B cell (primary cell): ENCODE measurements at regions not wholly inside any gene's neighbourhood (a gene's known extent, or its start where the extent isn't known, plus 50 kb on each side); places are given as distances from the start of the nearest gene placed in this dataset.

Experiments used
- ATAC-seq: fragments of 200-7000 bp; cut with Tn5 transposase; one replicate; pipeline ENCODE4 v1.10.0; 2021; ENCODE audit warnings: low read depth, mild to moderate bottlenecking, moderate number of reproducible peaks, moderate library complexity
- CTCF ChIA-PET: fragments of 350-600 bp; sonication (Branson Sonifier 250); formaldehyde crosslinking; loops from one replicate; lab custom pipeline; 2021; ENCODE audit warnings: antibody characterized with exemption, inconsistent platforms; lab: Charles Lee
- POLR2A ChIA-PET: fragments of 350-600 bp; sonication (Branson Sonifier 250); formaldehyde crosslinking; loops from one replicate; lab custom pipeline; 2021; ENCODE audit warnings: antibody characterized with exemption; lab: Charles Lee
- DNase-seq: peaks from one replicate; pipeline ENCODE4 v3.0.0; 2013
- H2AFZ ChIP-seq: 2 replicates; pipeline ENCODE4 v1.6.1; 2012; ENCODE audit warnings: mild to moderate bottlenecking, low read depth, low read length; ENCODE audit not compliant: insufficient read depth, poor library complexity, severe bottlenecking
- H3K27ac ChIP-seq, 2 donors: 1 replicate in 1 of 2; 2 replicates in 1 of 2; pipeline ENCODE4 v1.5.1; 2012 to 2013; ENCODE audit warnings: low read length in 2 of 2, mild to moderate bottlenecking in 2 of 2, moderate library complexity in 1 of 2
- H3K27me3 ChIP-seq, 4 experiments: fragments of 200-600 bp in 1 of 4; sonication (generic) in 1 of 4; replicated peaks in 1 of 4; 1 replicate in 2 of 4; 2 replicates in 2 of 4; pipeline versions ENCODE4 v1.6.1 to v1.7.0; 2013 to 2016; ENCODE audit warnings: low read length in 3 of 4, mild to moderate bottlenecking in 2 of 4, mixed read lengths in 1 of 4, moderate library complexity in 1 of 4; ENCODE audit not compliant: insufficient read depth in 4 of 4, control insufficient read depth in 3 of 4; ENCODE audit errors: control extremely low read depth in 1 of 4
- H3K36me3 ChIP-seq, 2 experiments: replicated peaks in 1 of 2; 1 replicate in 1 of 2; 2 replicates in 1 of 2; pipeline versions ENCODE4 v1.6.1 to v1.7.1; 2013; ENCODE audit warnings: low read length in 1 of 2; ENCODE audit not compliant: insufficient read depth in 2 of 2, control insufficient read depth in 1 of 2; ENCODE audit errors: control extremely low read depth in 1 of 2, extremely low read depth in 1 of 2
- H3K4me1 ChIP-seq, 2 donors: fragments of 200-600 bp in 1 of 2; sonication (generic) in 1 of 2; 1 replicate in 1 of 2; 2 replicates in 1 of 2; pipeline versions ENCODE4 v1.5.1 to v1.6.1; 2013 to 2017; ENCODE audit warnings: low read length in 2 of 2; ENCODE audit not compliant: control insufficient read depth in 2 of 2, insufficient read depth in 2 of 2
- H3K4me2 ChIP-seq: replicated peaks from 2 replicates; pipeline ENCODE3; 2012; ENCODE audit warnings: mild to moderate bottlenecking, low read depth, low read length; ENCODE audit not compliant: poor library complexity, severe bottlenecking
- H3K4me3 ChIP-seq, 5 experiments: fragments of 200-600 bp in 1 of 5; sonication (generic) in 1 of 5; 1 replicate in 3 of 5; 2 replicates in 2 of 5; pipeline versions ENCODE4 v1.5.1 to v1.7.0; 2011 to 2016; ENCODE audit warnings: low read length in 4 of 5, mild to moderate bottlenecking in 4 of 5, low read depth in 2 of 5, control low read depth in 1 of 5, moderate library complexity in 1 of 5; ENCODE audit not compliant: insufficient read depth in 1 of 5; ENCODE audit errors: control extremely low read depth in 1 of 5, extremely low read depth in 1 of 5
- H3K79me2 ChIP-seq: fragments of 200-600 bp; sonication (generic); one replicate; pipeline ENCODE4 v1.6.0; 2016; ENCODE audit warnings: low read length; ENCODE audit not compliant: control insufficient read depth, insufficient read depth
- H3K9ac ChIP-seq: fragments of 200-600 bp; sonication (generic); 2 replicates; pipeline ENCODE4 v1.6.1; 2017; ENCODE audit warnings: mild to moderate bottlenecking, low read length, moderate library complexity
- H3K9me3 ChIP-seq, 3 donors: one replicate each; pipeline versions ENCODE4 v1.6.1 to v1.7.1; 2013; ENCODE audit warnings: low read length in 2 of 3; ENCODE audit not compliant: control insufficient read depth in 2 of 3, insufficient read depth in 1 of 3; ENCODE audit errors: control extremely low read depth in 1 of 3
- H4K20me1 ChIP-seq: 2 replicates; pipeline ENCODE4 v1.6.0; 2012; ENCODE audit warnings: mild to moderate bottlenecking, low read length; ENCODE audit not compliant: insufficient read depth, control insufficient read depth, poor library complexity, severe bottlenecking
- H3K27ac Mint-ChIP-seq: one replicate; pipeline ENCODE4 v1.8.0; 2021; ENCODE audit warnings: mixed read lengths
- H3K27me3 Mint-ChIP-seq: one replicate; pipeline ENCODE4 v1.8.0; 2021; ENCODE audit warnings: mixed read lengths
- H3K4me1 Mint-ChIP-seq: one replicate; pipeline ENCODE4 v1.8.0; 2021; ENCODE audit warnings: mixed read lengths
- H3K4me3 Mint-ChIP-seq: one replicate; pipeline ENCODE4 v1.8.0; 2021; ENCODE audit warnings: mixed read lengths
- H3K9me3 Mint-ChIP-seq: one replicate; pipeline ENCODE4 v1.8.0; 2022; ENCODE audit warnings: mixed read lengths; ENCODE audit not compliant: insufficient read depth
- CTCF ChIP-seq: fragments of 200-600 bp; IDR thresholded peaks from one replicate; pipeline ENCODE4 v1.8.0; 2022; ENCODE audit warnings: antibody characterized with exemption, mild to moderate bottlenecking
- EZH2 ChIP-seq: IDR thresholded peaks from 2 replicates; pipeline ENCODE4 v1.6.1; 2012; ENCODE audit warnings: borderline replicate concordance, low read depth, mild to moderate bottlenecking, moderate library complexity, low read length; ENCODE audit not compliant: insufficient read depth, poor library complexity, severe bottlenecking
- WGBS: methylation state at CpG from one replicate; pipeline ENCODE4 v1.1.5; 2013; ENCODE audit warnings: missing lambda C conversion rate; ENCODE audit not compliant: insufficient coverage; 5-methylcytosine and 5-hydroxymethylcytosine counted together
- intact Hi-C: fragments of 100-400 bp; cut with micrococcal nuclease; formaldehyde crosslinking; loops from one replicate; pipeline ENCODE4 v1.10.0; 2022

DNA sequence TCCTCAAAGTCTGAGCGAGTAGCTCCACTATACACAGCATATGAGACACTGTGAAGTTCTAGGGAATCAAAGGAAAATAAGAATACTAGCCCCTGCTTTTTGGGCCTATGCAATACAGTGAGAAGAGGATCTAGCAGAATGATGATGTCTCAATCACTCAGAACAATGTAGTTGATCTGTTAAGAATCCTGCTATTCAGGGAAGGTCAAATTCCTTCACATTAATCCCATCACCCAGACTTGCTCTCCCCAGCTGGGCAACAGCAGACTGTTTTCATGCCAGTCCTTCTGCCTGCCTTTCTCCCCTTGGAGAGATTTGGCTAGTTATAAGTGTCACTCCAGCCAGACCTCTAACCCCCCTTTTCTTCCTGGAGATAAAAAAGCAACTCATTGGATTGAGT, 230.0 kb upstream of the EPHA4 start:
- no peak overlapping the region for H3K9ac ChIP-seq
- no peak overlapping the region for H3K27ac ChIP-seq
- intact Hi-C loops, result no loop called here
- H3K4me3 ChIP-seq, result no peak overlapping the region
- H3K27me3 ChIP-seq, result no peaks in the 10 kb centered on the region
- CTCF ChIA-PET, result no interaction called here
- Mint-ChIP-seq H3K27ac (no peak overlapping the region), H3K27me3 (no peaks in the 10 kb centered on the region), H3K4me1 (no peaks in the 10 kb centered on the region), H3K9me3 (no peaks in the 10 kb centered on the region), H3K4me3 (no peak overlapping the region)
- WGBS, result no CpG with 5 or more reads among the region's 1 CpG
- no peak overlapping the region for H3K4me2 ChIP-seq
- no peaks in the 10 kb centered on the region for H3K36me3 ChIP-seq
- no peaks in the 10 kb centered on the region for H3K4me1 ChIP-seq
- H3K79me2 ChIP-seq, result no peaks in the 10 kb centered on the region
- ATAC-seq, result no peak
- no peaks in the 10 kb centered on the region for H4K20me1 ChIP-seq
- H3K9me3 ChIP-seq, result peaks cover 0 to under 1% (median 0%) of the 10 kb centered on the region in 3 donors
- TF ChIP-seq EZH2, result no peak
- no peak for TF ChIP-seq CTCF
- no peak for DNase-seq
- no peak overlapping the region for H2AFZ ChIP-seq
- POLR2A ChIA-PET, result no interaction called here

- Histone ChIP-seq H3K36me3 (no peaks in the 10 kb centered on the region), H3K4me3 (no peak overlapping the region), H3K9ac (no peak overlapping the region), H2AFZ (no peak overlapping the region), H3K27ac (no peak overlapping the region), H3K9me3 (no peaks in the 10 kb centered on the region), H3K4me1 (no peaks in the 10 kb centered on the region), H3K79me2 (no peaks in the 10 kb centered on the region), H3K27me3 (no peaks in the 10 kb centered on the region), H3K4me2 (no peak overlapping the region), H4K20me1 (no peaks in the 10 kb centered on the region)
- DNase-seq (no peak), ATAC-seq (no peak)
- Mint-ChIP-seq H3K4me1 (no peaks in the 10 kb centered on the region), H3K27ac (no peak overlapping the region), H3K9me3 (no peaks in the 10 kb centered on the region), H3K4me3 (no peak overlapping the region), H3K27me3 (no peaks in the 10 kb centered on the region)
- intact Hi-C loops, result no loop called here
- TF ChIP-seq EZH2 (no peak), CTCF (no peak)
- CTCF ChIA-PET, result no interaction called here
- WGBS, result 92% methylated on average over 2 of the region's 7 CpGs
- POLR2A ChIA-PET, result no interaction called here
Measured at GRCh38 chr2:221792971-221793521, 220.9 kb upstream of the EPHA4 start.
